GM13977 (cell line): ENCODE measurements at regions not wholly inside any gene's neighbourhood (a gene's known extent, or its start where the extent isn't known, plus 50 kb on each side); places are given as distances from the start of the nearest gene placed in this dataset.

Source experiments
- DNase-seq: peaks from one replicate; pipeline ENCODE4 v3.0.0; 2012; ENCODE audit warnings: low spot score
- in situ Hi-C: fragments of 300-500 bp; cut with MboI; formaldehyde crosslinking; loops from one replicate; pipeline ENCODE4 v1.12.0; 2022; ENCODE audit warnings: low sequenced_read_pairs, low pct_unique_long_range_greater_than_20kb, mixed read lengths, inconsistent platforms; ENCODE audit not compliant: unreplicated experiment
- TF ChIP-seq, protein P1 (sequence below): IDR thresholded peaks from 2 replicates; pipeline ENCODE4 v1.5.1; 2012; ENCODE audit warnings: mild to moderate bottlenecking, control low read depth; ENCODE audit not compliant: insufficient read depth; ENCODE audit errors: extremely low read depth, missing control alignments

DNA sequence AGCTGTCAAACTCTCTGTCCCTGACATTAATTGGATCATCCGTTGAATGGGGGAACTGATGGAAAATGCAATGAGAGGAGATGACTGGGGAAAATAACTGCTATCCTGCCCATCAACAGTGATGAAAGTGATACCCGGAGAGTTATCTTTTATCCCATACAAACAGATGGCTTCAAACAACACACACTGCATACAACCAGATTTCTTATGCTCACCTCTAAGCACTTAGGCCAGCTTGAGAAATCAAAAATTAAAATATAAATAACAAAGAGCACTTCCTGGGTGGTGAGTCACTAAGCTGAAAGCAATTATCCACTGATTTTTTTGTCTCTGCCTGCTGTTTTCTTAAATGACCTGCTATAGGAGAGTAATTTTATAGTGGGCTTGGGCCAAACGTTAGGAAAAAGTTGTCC, 237.6 kb upstream of the RGPD4 start:
- no peak for DNase-seq
- TF ChIP-seq, protein P1, sequence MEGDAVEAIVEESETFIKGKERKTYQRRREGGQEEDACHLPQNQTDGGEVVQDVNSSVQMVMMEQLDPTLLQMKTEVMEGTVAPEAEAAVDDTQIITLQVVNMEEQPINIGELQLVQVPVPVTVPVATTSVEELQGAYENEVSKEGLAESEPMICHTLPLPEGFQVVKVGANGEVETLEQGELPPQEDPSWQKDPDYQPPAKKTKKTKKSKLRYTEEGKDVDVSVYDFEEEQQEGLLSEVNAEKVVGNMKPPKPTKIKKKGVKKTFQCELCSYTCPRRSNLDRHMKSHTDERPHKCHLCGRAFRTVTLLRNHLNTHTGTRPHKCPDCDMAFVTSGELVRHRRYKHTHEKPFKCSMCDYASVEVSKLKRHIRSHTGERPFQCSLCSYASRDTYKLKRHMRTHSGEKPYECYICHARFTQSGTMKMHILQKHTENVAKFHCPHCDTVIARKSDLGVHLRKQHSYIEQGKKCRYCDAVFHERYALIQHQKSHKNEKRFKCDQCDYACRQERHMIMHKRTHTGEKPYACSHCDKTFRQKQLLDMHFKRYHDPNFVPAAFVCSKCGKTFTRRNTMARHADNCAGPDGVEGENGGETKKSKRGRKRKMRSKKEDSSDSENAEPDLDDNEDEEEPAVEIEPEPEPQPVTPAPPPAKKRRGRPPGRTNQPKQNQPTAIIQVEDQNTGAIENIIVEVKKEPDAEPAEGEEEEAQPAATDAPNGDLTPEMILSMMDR = no peak
- in situ Hi-C loops = no loop called here

DNA sequence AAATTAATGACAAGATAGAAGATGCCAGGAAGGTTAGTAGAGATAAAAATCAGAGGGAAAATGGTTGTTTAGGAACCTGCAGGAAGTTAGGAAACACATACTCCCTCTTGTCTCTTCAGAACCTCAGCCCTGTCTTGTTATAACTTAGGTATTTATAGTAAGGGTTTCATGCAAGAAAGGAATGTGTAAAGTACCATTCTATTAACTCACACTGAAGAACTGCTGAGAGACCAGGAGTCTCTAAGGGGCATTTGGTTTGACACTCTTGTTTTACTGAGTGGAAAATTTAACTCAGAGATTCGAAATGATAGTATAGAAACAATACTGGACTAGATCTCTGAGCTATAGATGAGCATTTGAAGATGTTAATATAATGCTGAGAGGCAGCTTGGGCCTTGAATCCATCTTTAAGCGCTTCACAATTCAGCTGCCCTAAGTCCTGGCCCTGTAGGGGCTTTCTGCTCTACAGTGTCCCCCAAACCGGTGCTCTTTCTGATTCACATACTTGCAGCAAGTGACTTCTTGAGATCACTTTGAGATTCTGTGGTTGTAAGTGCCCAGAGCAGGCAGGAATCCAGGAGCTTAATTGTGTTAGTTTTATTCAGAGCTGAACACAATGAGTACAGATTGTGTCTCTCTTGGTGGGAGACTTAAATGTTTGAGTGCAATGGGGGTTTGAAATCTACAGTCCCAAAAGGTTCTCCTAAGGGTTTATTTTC, 235.0 kb upstream of the RGPD4 start:
- TF ChIP-seq, protein P1 = no peak
- in situ Hi-C loops = no loop called here
- DNase-seq = no peak

DNA sequence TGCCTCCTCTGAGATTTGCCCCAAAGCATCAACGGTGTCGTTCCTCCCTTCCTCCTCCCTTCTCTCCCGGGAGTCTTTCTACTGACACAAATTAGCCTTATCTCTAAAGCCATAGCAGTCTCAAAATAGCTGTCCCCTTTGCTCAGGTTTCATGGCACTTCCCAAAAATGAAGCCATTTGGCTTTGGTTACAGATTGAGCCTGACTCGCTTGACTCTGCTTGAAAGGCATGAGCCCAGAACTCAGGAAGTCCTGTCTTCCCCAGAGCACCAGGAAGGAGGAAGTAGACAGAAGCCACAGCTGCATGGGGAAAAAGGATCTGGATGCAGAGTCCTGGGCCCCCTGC, 234.4 kb upstream of the RGPD4 start:
- DNase-seq = no peak
- TF ChIP-seq, protein P1 = no peak
- in situ Hi-C loops = no loop called here

DNA sequence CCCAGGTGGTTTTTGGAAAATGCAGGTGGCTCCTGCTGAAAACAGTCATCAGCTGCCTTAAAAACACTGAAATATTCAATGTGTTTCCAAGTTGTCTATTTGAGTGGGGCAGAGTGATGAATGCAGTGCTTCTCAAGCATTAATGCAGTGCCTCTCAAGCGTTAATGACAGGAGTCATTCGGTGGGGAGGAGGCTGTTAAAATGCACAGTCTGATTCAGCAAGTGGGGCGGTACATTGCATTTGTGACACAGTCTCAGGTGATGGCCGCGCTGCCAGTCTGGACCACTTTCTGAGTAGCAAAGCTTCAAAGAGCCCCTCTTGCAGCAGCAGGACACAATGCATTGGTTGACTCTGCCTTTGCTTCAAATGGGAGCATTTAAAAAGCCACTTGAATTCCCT, 231.4 kb upstream of the RGPD4 start:
- no peak for DNase-seq
- TF ChIP-seq, protein P1 = no peak
- in situ Hi-C loops = no loop called here

DNA sequence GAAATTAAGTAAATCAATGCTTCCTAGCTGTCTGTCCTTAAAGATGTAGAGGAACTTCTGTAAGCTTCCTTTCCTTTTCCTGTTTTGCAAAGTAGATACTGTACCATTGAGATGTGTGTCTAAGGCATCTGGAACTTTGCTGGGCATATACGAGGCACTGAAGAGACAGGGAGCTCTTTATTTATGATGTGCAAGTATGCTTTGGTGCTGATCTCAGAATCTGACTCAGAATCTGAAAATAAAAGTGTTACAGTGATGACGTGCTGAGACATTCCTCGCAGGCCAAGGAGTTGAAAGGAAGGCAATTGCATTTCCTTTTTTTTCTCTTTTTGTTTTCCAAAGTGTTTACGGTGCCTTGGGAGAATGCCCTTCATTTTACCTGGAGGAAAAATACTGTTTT, 230.9 kb upstream of the RGPD4 start:
- in situ Hi-C loops = no loop called here
- DNase-seq = no peak
- TF ChIP-seq, protein P1 = no peak

DNA sequence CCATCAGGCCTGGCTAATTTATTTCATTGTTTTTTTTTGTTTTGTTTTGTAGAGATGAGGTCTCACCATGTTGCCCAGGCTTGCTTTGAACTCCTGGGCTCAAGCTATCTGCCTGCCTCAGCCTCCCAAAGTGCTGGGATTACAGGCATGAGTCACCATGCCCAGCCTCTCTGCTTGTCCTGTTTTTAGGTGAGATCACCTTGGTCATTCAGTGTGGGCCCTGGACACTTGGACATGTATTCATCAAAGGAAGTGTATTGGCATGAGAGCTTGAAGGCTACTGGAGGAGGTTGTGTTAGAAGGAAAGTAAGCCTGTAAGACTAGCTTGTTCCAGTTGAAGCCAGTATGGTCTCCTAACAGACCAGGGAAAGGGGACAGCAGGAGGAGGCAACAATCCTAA, 229.2 kb upstream of the RGPD4 start:
- no peak for DNase-seq
- in situ Hi-C loops = no loop called here
- TF ChIP-seq, protein P1 = no peak
